Heart left ventricle (tissue), 16 donors: ENCODE measurements at regions not wholly inside any gene's neighbourhood (a gene's known extent, or its start where the extent isn't known, plus 50 kb on each side); places are given as distances from the start of the nearest gene placed in this dataset.

Source experiments
- ATAC-seq, 4 donors: fragments of 200-7000 bp; cut with Tn5 transposase; one replicate each; pipeline ENCODE4 v1.9.1; 2020 to 2022; ENCODE audit warnings: moderate library complexity in 4 of 4, mild to moderate bottlenecking in 3 of 4, moderate number of reproducible peaks in 1 of 4
- DNase-seq, 5 donors: peaks; one replicate each; pipeline ENCODE4 v3.0.0-alpha.2; 2020
- H3K27ac ChIP-seq, 12 donors: fragments of 200-600 bp; sonication (generic) in 4 of 12; one replicate each; pipeline versions ENCODE4 v1.5.0 to v1.8.0; 2016 to 2022; ENCODE audit warnings: mild to moderate bottlenecking in 2 of 12
- H3K27me3 ChIP-seq, 9 donors: fragments of 200-600 bp; sonication (generic) in 2 of 9; one replicate each; pipeline versions ENCODE4 v1.5.1 to v1.8.0; 2016 to 2022; ENCODE audit warnings: mild to moderate bottlenecking in 3 of 9
- H3K36me3 ChIP-seq, 9 donors: fragments of 200-600 bp; sonication (generic) in 2 of 9; one replicate each; pipeline versions ENCODE4 v1.5.0 to v1.8.0; 2018 to 2022; ENCODE audit warnings: mild to moderate bottlenecking in 2 of 9
- H3K4me1 ChIP-seq, 12 donors: fragments of 200-600 bp; sonication (generic) in 4 of 12; one replicate each; pipeline versions ENCODE4 v1.5.0 to v1.8.0; 2016 to 2022; ENCODE audit warnings: mild to moderate bottlenecking in 3 of 12
- H3K4me3 ChIP-seq, 12 donors: fragments of 200-600 bp; sonication (generic) in 4 of 12; one replicate each; pipeline versions ENCODE4 v1.5.0 to v1.8.0; 2017 to 2022; ENCODE audit warnings: mild to moderate bottlenecking in 9 of 12, moderate library complexity in 4 of 12
- H3K9me3 ChIP-seq, 12 donors: fragments of 200-600 bp; sonication (generic) in 4 of 12; one replicate each; pipeline versions ENCODE4 v1.5.0 to v1.8.0; 2016 to 2022; ENCODE audit warnings: mild to moderate bottlenecking in 1 of 12
- CTCF ChIP-seq, 12 donors: fragments of 200-600 bp; sonication (generic) in 4 of 12; IDR thresholded peaks; one replicate each; pipeline versions ENCODE4 v1.5.0 to v1.8.0; 2018 to 2022; ENCODE audit warnings: antibody characterized with exemption in 12 of 12, mild to moderate bottlenecking in 5 of 12
- POLR2A ChIP-seq, 2 donors: fragments of 450-650 bp; IDR thresholded peaks; one replicate each; pipeline ENCODE4 v1.6.1; 2017; ENCODE audit warnings: antibody characterized with exemption in 2 of 2, mild to moderate bottlenecking in 2 of 2, moderate library complexity in 2 of 2
- WGBS, 4 donors: extraction: QIAGEN DNeasy Blood & Tissue Kit in 2 of 4; methylation state at CpG; one replicate each; pipeline versions ENCODE4 v1.1.5 to v1.1.7; 2013 to 2018; 5-methylcytosine and 5-hydroxymethylcytosine counted together
- intact Hi-C, 10 donors: fragments of 100-400 bp; cut with DNase I; formaldehyde crosslinking; loops; one replicate each; pipeline versions ENCODE4 v1.11.1 to v1.14.2; 2022
- donor health status: ischemic (EF 13 %, LVEDD 7.1; RV severe dilation, severe dysfunction).
- donor health status: healthy with polysubstance abuse.
- donor health status: DM: no; HTN: yes; CAD: no.
- donor health status: DM: no; HTN: no; CAD: no.
- donor health status: ischemic (EF 25% LVEDD 6.9; RV normal size, moderate dysfunction).
- donor health status: ischemic (EF 25% LVEDD 5.7; RV mildly dilated, moderate dysfunction).
- donor health status: healthy.
- donor health status: DM: yes; HTN: yes; CAD: no.
- donor health status: ischemic (EF 35%, LVEDD 5.7; RV mildly dilated, moderate dysfunction).
- donor health status: nonischemic (EF 11% LVEDD 7.7; RV severe dilation, severe dysfunction).
- donor health status: DM: yes; HTN: yes; CAD: no.
- donor health status: PGD.
- donor health status: ischemic (EF 29% LVEDD 5.4; RV normal size, mild dysfunction).
- donor health status: nonischemic (EF 23%, LVEDD 6.1; RV moderate dilation, normal function).

GRCh38 chr4:188780028-188780427 lies 640.8 kb downstream of the TRIML1 start:
- TF ChIP-seq CTCF (IDR thresholded peaks at IDR 0.05) (no peak), POLR2A (IDR thresholded peaks at IDR 0.05) (no peak)
- H3K27me3 ChIP-seq: no peaks in the 10 kb centered on the region
- H3K36me3 ChIP-seq: no peaks in the 10 kb centered on the region
- H3K9me3 ChIP-seq: no peaks in the 10 kb centered on the region
- no peak overlapping the region for H3K4me3 ChIP-seq
- H3K27ac ChIP-seq: no peak overlapping the region
- DNase-seq (no peak), ATAC-seq (no peak)
- intact Hi-C loops: no loop called here
- no peaks in the 10 kb centered on the region for H3K4me1 ChIP-seq
- WGBS, 4 donors: 86 to 96% (median 91%) methylated on average over 5 of the region's 5 CpGs

GRCh38 chr4:188780686-188781085 lies 641.4 kb downstream of the TRIML1 start:
- ATAC-seq: no peak
- no peaks in the 10 kb centered on the region for H3K36me3 ChIP-seq
- H3K4me1 ChIP-seq: no peaks in the 10 kb centered on the region
- no peaks in the 10 kb centered on the region for H3K27me3 ChIP-seq
- DNase-seq: no peak
- H3K27ac ChIP-seq: no peak overlapping the region
- intact Hi-C loops: no loop called here
- TF ChIP-seq POLR2A (IDR thresholded peaks at IDR 0.05) (no peak), CTCF (IDR thresholded peaks at IDR 0.05) (no peak)
- no peak overlapping the region for H3K4me3 ChIP-seq
- 84 to 92% (median 90%) methylated on average over 5 of the region's 5 CpGs for WGBS, 4 donors
- no peaks in the 10 kb centered on the region for H3K9me3 ChIP-seq

GRCh38 chr4:188781655-188782054 lies 642.4 kb downstream of the TRIML1 start:
- no peak for TF ChIP-seq POLR2A (IDR thresholded peaks at IDR 0.05)
- peak in 11 of 12 donors; percentile 11 to 51 (median 26) for TF ChIP-seq CTCF (IDR thresholded peaks at IDR 0.05)
- H3K27me3 ChIP-seq: no peaks in the 10 kb centered on the region
- DNase-seq: no peak
- ATAC-seq: no peak
- WGBS, 4 donors: 30 to 36% (median 35%) methylated on average over 3 of the region's 3 CpGs
- intact Hi-C loops: no loop called here
- no peaks in the 10 kb centered on the region for H3K9me3 ChIP-seq
- no peaks in the 10 kb centered on the region for H3K36me3 ChIP-seq
- H3K4me1 ChIP-seq: no peaks in the 10 kb centered on the region
- no peak overlapping the region for H3K4me3 ChIP-seq
- no peak overlapping the region for H3K27ac ChIP-seq

- no peak overlapping the region for H3K27ac ChIP-seq
- no peaks in the 10 kb centered on the region for H3K36me3 ChIP-seq
- TF ChIP-seq POLR2A (IDR thresholded peaks at IDR 0.05) (no peak), CTCF (IDR thresholded peaks at IDR 0.05) (no peak)
- WGBS, 4 donors: 38 to 69% (median 56%) methylated on average over 4 of the region's 4 CpGs
- H3K9me3 ChIP-seq: no peaks in the 10 kb centered on the region
- intact Hi-C loops: no loop called here
- no peak overlapping the region for H3K4me3 ChIP-seq
- DNase-seq (no peak), ATAC-seq (peak in 2 of 4 donors; percentile 34 to 55)
- H3K4me1 ChIP-seq: no peaks in the 10 kb centered on the region
- no peaks in the 10 kb centered on the region for H3K27me3 ChIP-seq
Observed at GRCh38 chr4:188783175-188783574, 643.9 kb downstream of the TRIML1 start.
